ENCODE measurements at regions not wholly inside any gene's neighbourhood (a gene's known extent, or its start where the extent isn't known, plus 50 kb on each side); places are given as distances from the start of the nearest gene placed in this dataset.
A peak's percentile ranks its signal among the peaks of the same experiment; 100 is the strongest.

- DNase-seq (ENCODE audit: low spot score) (no peak), ATAC-seq (no peak)
- Histone ChIP-seq H3K27me3 (ENCODE audit: insufficient read depth) (no peaks in the 10 kb centered on the region), H3K36me3 (ENCODE audit: insufficient read depth) (no peaks in the 10 kb centered on the region), H2AFZ (0 out of 2 replicates have a peak overlapping the region, but pooled peaks have one; percentile 3), H3K4me1 (ENCODE audit: insufficient read depth) (peaks cover 11% of the 10 kb centered on the region; the same call in 1 of the 2 replicates), H3K4me2 (no peak overlapping the region), H3K9me2 (ENCODE audit: insufficient read depth) (no peaks in the 10 kb centered on the region), H3F3A (replicated peaks; ENCODE audit: low read depth) (no peaks in the 10 kb centered on the region), H3K79me2 (replicated peaks; ENCODE audit: insufficient read depth) (no peaks in the 10 kb centered on the region), H3K27ac (ENCODE audit: low read depth) (no peak overlapping the region), H3K4me3 (no peak overlapping the region), H4K20me1 (replicated peaks; ENCODE audit: insufficient read depth) (no peaks in the 10 kb centered on the region)
- no peaks in the 10 kb centered on the region for H3K27me3 Mint-ChIP-seq (ENCODE audit: insufficient read depth, low read depth, poor library complexity)
- peaks cover 19% of the 10 kb centered on the region for H3K4me1 Mint-ChIP-seq
- H3K36me3 Mint-ChIP-seq (ENCODE audit: low read depth) = no peaks in the 10 kb centered on the region
- H3K27ac Mint-ChIP-seq = no peak overlapping the region
- no peak overlapping the region for H3K4me3 Mint-ChIP-seq
- TF ChIP-seq CTCF (conservative IDR thresholded peaks at IDR 0.05; ENCODE audit: low read depth in 2 of 2) (no peak), ZNF114 (CRISPR knock-in tag; IDR thresholded peaks at IDR 0.05) (no peak), POLR2AphosphoS5 (IDR thresholded peaks at IDR 0.05; ENCODE audit: low read depth) (no peak), CREB1 (CRISPR knock-in tag; IDR thresholded peaks at IDR 0.05; ENCODE audit: low read depth) (no peak), ZNF331 (CRISPR knock-in tag; IDR thresholded peaks at IDR 0.05; ENCODE audit: low read depth) (no peak), STAT1 (IDR thresholded peaks at IDR 0.05; ENCODE audit: unreplicated experiment) (no peak), NANOG (IDR thresholded peaks at IDR 0.05; ENCODE audit: borderline replicate concordance) (no peak), EZH2 (IDR thresholded peaks at IDR 0.05; ENCODE audit: low read depth, unreplicated experiment) (no peak), JUNB (IDR thresholded peaks at IDR 0.05; ENCODE audit: unreplicated experiment) (no peak), REST (IDR thresholded peaks at IDR 0.05; ENCODE audit: unreplicated experiment) (no peak), EZH2phosphoT487 (IDR thresholded peaks at IDR 0.05; ENCODE audit: unreplicated experiment) (no peak)
- TF ChIP-seq, protein P1, sequence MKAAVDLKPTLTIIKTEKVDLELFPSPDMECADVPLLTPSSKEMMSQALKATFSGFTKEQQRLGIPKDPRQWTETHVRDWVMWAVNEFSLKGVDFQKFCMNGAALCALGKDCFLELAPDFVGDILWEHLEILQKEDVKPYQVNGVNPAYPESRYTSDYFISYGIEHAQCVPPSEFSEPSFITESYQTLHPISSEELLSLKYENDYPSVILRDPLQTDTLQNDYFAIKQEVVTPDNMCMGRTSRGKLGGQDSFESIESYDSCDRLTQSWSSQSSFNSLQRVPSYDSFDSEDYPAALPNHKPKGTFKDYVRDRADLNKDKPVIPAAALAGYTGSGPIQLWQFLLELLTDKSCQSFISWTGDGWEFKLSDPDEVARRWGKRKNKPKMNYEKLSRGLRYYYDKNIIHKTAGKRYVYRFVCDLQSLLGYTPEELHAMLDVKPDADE (IDR thresholded peaks at IDR 0.05) = no peak
- TF ChIP-seq, protein P2, sequence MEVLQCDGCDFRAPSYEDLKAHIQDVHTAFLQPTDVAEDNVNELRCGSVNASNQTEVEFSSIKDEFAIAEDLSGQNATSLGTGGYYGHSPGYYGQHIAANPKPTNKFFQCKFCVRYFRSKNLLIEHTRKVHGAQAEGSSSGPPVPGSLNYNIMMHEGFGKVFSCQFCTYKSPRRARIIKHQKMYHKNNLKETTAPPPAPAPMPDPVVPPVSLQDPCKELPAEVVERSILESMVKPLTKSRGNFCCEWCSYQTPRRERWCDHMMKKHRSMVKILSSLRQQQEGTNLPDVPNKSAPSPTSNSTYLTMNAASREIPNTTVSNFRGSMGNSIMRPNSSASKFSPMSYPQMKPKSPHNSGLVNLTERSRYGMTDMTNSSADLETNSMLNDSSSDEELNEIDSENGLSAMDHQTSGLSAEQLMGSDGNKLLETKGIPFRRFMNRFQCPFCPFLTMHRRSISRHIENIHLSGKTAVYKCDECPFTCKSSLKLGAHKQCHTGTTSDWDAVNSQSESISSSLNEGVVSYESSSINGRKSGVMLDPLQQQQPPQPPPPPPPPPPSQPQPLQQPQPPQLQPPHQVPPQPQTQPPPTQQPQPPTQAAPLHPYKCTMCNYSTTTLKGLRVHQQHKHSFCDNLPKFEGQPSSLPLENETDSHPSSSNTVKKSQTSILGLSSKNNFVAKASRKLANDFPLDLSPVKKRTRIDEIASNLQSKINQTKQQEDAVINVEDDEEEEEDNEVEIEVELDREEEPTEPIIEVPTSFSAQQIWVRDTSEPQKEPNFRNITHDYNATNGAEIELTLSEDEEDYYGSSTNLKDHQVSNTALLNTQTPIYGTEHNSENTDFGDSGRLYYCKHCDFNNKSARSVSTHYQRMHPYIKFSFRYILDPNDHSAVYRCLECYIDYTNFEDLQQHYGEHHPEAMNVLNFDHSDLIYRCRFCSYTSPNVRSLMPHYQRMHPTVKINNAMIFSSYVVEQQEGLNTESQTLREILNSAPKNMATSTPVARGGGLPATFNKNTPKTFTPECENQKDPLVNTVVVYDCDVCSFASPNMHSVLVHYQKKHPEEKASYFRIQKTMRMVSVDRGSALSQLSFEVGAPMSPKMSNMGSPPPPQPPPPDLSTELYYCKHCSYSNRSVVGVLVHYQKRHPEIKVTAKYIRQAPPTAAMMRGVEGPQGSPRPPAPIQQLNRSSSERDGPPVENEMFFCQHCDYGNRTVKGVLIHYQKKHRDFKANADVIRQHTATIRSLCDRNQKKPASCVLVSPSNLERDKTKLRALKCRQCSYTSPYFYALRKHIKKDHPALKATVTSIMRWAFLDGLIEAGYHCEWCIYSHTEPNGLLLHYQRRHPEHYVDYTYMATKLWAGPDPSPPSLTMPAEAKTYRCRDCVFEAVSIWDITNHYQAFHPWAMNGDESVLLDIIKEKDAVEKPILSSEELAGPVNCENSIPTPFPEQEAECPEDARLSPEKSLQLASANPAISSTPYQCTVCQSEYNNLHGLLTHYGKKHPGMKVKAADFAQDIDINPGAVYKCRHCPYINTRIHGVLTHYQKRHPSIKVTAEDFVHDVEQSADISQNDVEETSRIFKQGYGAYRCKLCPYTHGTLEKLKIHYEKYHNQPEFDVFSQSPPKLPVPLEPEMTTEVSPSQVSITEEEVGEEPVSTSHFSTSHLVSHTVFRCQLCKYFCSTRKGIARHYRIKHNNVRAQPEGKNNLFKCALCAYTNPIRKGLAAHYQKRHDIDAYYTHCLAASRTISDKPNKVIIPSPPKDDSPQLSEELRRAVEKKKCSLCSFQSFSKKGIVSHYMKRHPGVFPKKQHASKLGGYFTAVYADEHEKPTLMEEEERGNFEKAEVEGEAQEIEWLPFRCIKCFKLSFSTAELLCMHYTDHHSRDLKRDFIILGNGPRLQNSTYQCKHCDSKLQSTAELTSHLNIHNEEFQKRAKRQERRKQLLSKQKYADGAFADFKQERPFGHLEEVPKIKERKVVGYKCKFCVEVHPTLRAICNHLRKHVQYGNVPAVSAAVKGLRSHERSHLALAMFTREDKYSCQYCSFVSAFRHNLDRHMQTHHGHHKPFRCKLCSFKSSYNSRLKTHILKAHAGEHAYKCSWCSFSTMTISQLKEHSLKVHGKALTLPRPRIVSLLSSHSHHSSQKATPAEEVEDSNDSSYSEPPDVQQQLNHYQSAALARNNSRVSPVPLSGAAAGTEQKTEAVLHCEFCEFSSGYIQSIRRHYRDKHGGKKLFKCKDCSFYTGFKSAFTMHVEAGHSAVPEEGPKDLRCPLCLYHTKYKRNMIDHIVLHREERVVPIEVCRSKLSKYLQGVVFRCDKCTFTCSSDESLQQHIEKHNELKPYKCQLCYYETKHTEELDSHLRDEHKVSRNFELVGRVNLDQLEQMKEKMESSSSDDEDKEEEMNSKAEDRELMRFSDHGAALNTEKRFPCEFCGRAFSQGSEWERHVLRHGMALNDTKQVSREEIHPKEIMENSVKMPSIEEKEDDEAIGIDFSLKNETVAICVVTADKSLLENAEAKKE (CRISPR knock-in tag; IDR thresholded peaks at IDR 0.05) = no peak
- peaks cover 5% of the 10 kb centered on the region; the same call in 1 of the 3 replicates for H3K9me3 Mint-ChIP-seq
Measured at GRCh38 chr5:115683081-115683480, 57.2 kb upstream of the TMED7 start.
